Mesendoderm (in vitro differentiated cells): ENCODE measurements at regions not wholly inside any gene's neighbourhood (a gene's known extent, or its start where the extent isn't known, plus 50 kb on each side); places are given as distances from the start of the nearest gene placed in this dataset.

ENCODE experiments used
- DNase-seq: peaks from one replicate; pipeline ENCODE4 v3.0.0; 2013
- H2AK5ac ChIP-seq: 2 replicates; pipeline ENCODE4 v1.6.1; 2013; ENCODE audit warnings: low read length, inconsistent platforms
- H2BK120ac ChIP-seq: 2 replicates; pipeline ENCODE4 v1.6.1; 2013; ENCODE audit warnings: low read depth, mild to moderate bottlenecking, low read length, moderate library complexity, mixed read lengths
- H2BK15ac ChIP-seq: replicated peaks from 2 replicates; pipeline ENCODE4 v1.6.1; 2013; ENCODE audit warnings: low read depth, mild to moderate bottlenecking, moderate library complexity
- H2BK5ac ChIP-seq: 2 replicates; pipeline ENCODE4 v1.6.1; 2013; ENCODE audit warnings: low read length, inconsistent platforms
- H3K18ac ChIP-seq: 2 replicates; pipeline ENCODE4 v1.6.1; 2013; ENCODE audit warnings: mild to moderate bottlenecking, low read length, mixed read lengths
- H3K23ac ChIP-seq: one replicate; pipeline ENCODE4 v1.6.1; 2013; ENCODE audit warnings: low read length
- H3K27ac ChIP-seq: 2 replicates; pipeline ENCODE4 v1.5.1; 2013; ENCODE audit warnings: low read depth, mild to moderate bottlenecking, inconsistent platforms, low read length, moderate library complexity
- H3K27me3 ChIP-seq: 2 replicates; pipeline ENCODE4 v1.6.1; 2013; ENCODE audit warnings: low read length, control low read depth, mild to moderate bottlenecking, inconsistent platforms; ENCODE audit not compliant: insufficient read depth, poor library complexity
- H3K36me3 ChIP-seq: 2 replicates; pipeline ENCODE4 v1.6.1; 2013; ENCODE audit warnings: low read length, inconsistent platforms; ENCODE audit not compliant: control insufficient read depth, insufficient read depth
- H3K4ac ChIP-seq: one replicate; pipeline ENCODE4 v1.6.1; 2013; ENCODE audit warnings: low read depth, mild to moderate bottlenecking, low read length, moderate library complexity
- H3K4me1 ChIP-seq: 2 replicates; pipeline ENCODE4 v1.6.1; 2013; ENCODE audit warnings: low read depth, low read length, inconsistent platforms; ENCODE audit not compliant: control insufficient read depth
- H3K4me2 ChIP-seq: 2 replicates; pipeline ENCODE4 v1.6.1; 2013; ENCODE audit warnings: low read length
- H3K4me3 ChIP-seq: 2 replicates; pipeline ENCODE4 v1.5.1; 2013; ENCODE audit warnings: mild to moderate bottlenecking, low read length
- H3K56ac ChIP-seq: one replicate; pipeline ENCODE4 v1.6.1; 2013; ENCODE audit warnings: low read length
- H3K79me1 ChIP-seq: 2 replicates; pipeline ENCODE4 v1.6.1; 2013; ENCODE audit warnings: low read length, inconsistent platforms
- H3K79me2 ChIP-seq: 2 replicates; pipeline ENCODE4 v1.6.1; 2013; ENCODE audit warnings: mild to moderate bottlenecking, low read length; ENCODE audit not compliant: control insufficient read depth, insufficient read depth
- H3K9ac ChIP-seq: 2 replicates; pipeline ENCODE4 v1.6.1; 2013; ENCODE audit warnings: low read length, inconsistent platforms
- H4K5ac ChIP-seq: one replicate; pipeline ENCODE4 v1.6.1; 2013; ENCODE audit warnings: low read length
- H4K8ac ChIP-seq: one replicate; pipeline ENCODE4 v1.6.1; 2013; ENCODE audit warnings: low read depth, mild to moderate bottlenecking, control low read depth, low read length, moderate library complexity
- WGBS: extraction: QIAGEN DNeasy Blood & Tissue Kit; methylation state at CpG from one replicate; pipeline ENCODE4 v1.1.7; 2013; ENCODE audit warnings: low lambda C conversion rate, missing lambda C conversion rate; ENCODE audit not compliant: insufficient coverage; ENCODE audit errors: extremely low coverage; 5-methylcytosine and 5-hydroxymethylcytosine counted together

- Histone ChIP-seq H3K79me2 (no peaks in the 10 kb centered on the region), H3K27me3 (no peaks in the 10 kb centered on the region), H3K23ac (no peak overlapping the region), H3K79me1 (no peaks in the 10 kb centered on the region), H4K5ac (no peak overlapping the region), H3K56ac (no peak overlapping the region), H3K27ac (no peak overlapping the region), H2BK15ac (no peak overlapping the region), H3K4ac (no peak overlapping the region), H3K4me1 (no peaks in the 10 kb centered on the region), H2AK5ac (no peak overlapping the region), H3K9ac (no peak overlapping the region), H3K18ac (no peak overlapping the region), H2BK120ac (no peak overlapping the region), H3K4me3 (no peak overlapping the region), H3K36me3 (no peaks in the 10 kb centered on the region), H3K4me2 (no peak overlapping the region), H4K8ac (no peak overlapping the region), H2BK5ac (no peak overlapping the region)
- DNase-seq, result no peak
- no CpG with 5 or more reads among the region's 2 CpGs for WGBS
Observed at GRCh38 chr14:36059531-36059930, 117.0 kb downstream of the PTCSC3 start.

- Histone ChIP-seq H2BK5ac (no peak overlapping the region), H3K4me2 (no peak overlapping the region), H3K9ac (no peak overlapping the region), H3K23ac (no peak overlapping the region), H3K27ac (no peak overlapping the region), H4K5ac (no peak overlapping the region), H4K8ac (no peak overlapping the region), H3K56ac (no peak overlapping the region), H3K36me3 (no peaks in the 10 kb centered on the region), H3K79me2 (no peaks in the 10 kb centered on the region), H2BK120ac (no peak overlapping the region), H3K27me3 (no peaks in the 10 kb centered on the region), H3K4ac (no peak overlapping the region), H3K4me1 (no peaks in the 10 kb centered on the region), H2BK15ac (no peak overlapping the region), H2AK5ac (no peak overlapping the region), H3K4me3 (no peak overlapping the region), H3K18ac (no peak overlapping the region), H3K79me1 (no peaks in the 10 kb centered on the region)
- DNase-seq, result peak; percentile 7
- no CpG with 5 or more reads among the region's 7 CpGs for WGBS
Observed at GRCh38 chr14:36057452-36058116, 118.9 kb downstream of the PTCSC3 start.

DNA sequence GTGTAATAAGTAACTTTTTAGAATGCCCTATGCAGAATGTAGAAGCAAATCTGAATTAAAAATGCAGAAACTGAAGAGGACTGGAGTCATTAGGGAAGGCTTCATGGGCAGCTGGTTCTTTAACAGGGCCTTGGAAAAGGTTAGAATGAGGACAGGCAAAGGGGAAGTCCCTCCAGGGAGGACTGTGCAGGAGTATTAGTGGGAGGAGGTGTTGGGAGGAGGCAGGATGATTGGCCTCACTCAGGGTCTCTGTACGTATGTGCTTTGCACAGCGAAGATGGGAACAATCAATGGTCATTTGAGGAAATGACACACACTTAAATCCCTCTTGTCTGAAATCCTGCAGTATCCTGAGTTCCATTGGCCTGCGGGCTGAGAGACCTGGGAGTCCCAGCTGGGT lies 119.7 kb downstream of the PTCSC3 start:
- Histone ChIP-seq H3K9ac (no peak overlapping the region), H3K27me3 (no peaks in the 10 kb centered on the region), H3K18ac (no peak overlapping the region), H2BK15ac (no peak overlapping the region), H2BK120ac (no peak overlapping the region), H3K79me2 (no peaks in the 10 kb centered on the region), H3K4me3 (no peak overlapping the region), H4K8ac (no peak overlapping the region), H3K36me3 (no peaks in the 10 kb centered on the region), H2AK5ac (no peak overlapping the region), H3K23ac (no peak overlapping the region), H3K79me1 (no peaks in the 10 kb centered on the region), H4K5ac (no peak overlapping the region), H3K4me2 (no peak overlapping the region), H3K4me1 (no peaks in the 10 kb centered on the region), H3K56ac (no peak overlapping the region), H3K27ac (no peak overlapping the region), H2BK5ac (no peak overlapping the region), H3K4ac (no peak overlapping the region)
- DNase-seq, result no peak
- WGBS, result no CpG with 5 or more reads among the region's 3 CpGs

- H3K4ac ChIP-seq, result no peak overlapping the region
- H3K23ac ChIP-seq, result no peak overlapping the region
- H2BK120ac ChIP-seq, result no peak overlapping the region
- H4K8ac ChIP-seq, result no peak overlapping the region
- no peak for DNase-seq
- H3K79me2 ChIP-seq, result no peaks in the 10 kb centered on the region
- no peak overlapping the region for H3K18ac ChIP-seq
- no peak overlapping the region for H2BK5ac ChIP-seq
- no peaks in the 10 kb centered on the region for H3K27me3 ChIP-seq
- H2AK5ac ChIP-seq, result no peak overlapping the region
- no peak overlapping the region for H3K4me3 ChIP-seq
- no peaks in the 10 kb centered on the region for H3K79me1 ChIP-seq
- H3K36me3 ChIP-seq, result no peaks in the 10 kb centered on the region
- H4K5ac ChIP-seq, result no peak overlapping the region
- no CpG with 5 or more reads among the region's 3 CpGs for WGBS
- H3K4me2 ChIP-seq, result no peak overlapping the region
- H3K9ac ChIP-seq, result no peak overlapping the region
- no peak overlapping the region for H3K56ac ChIP-seq
- H2BK15ac ChIP-seq, result no peak overlapping the region
- H3K27ac ChIP-seq, result no peak overlapping the region
- no peaks in the 10 kb centered on the region for H3K4me1 ChIP-seq
Observed at GRCh38 chr14:36055681-36056225, 120.8 kb downstream of the PTCSC3 start.

GRCh38 chr14:36055052-36055378 lies 121.5 kb downstream of the PTCSC3 start:
- no peak overlapping the region for H3K4me2 ChIP-seq
- H2BK15ac ChIP-seq, result no peak overlapping the region
- no CpG with 5 or more reads among the region's 3 CpGs for WGBS

More at GRCh38 chr14:36055052-36055378, 121.5 kb downstream of the PTCSC3 start:
- no peak overlapping the region for H3K23ac ChIP-seq
- H3K9ac ChIP-seq, result no peak overlapping the region
- no peak overlapping the region for H2BK120ac ChIP-seq
- no peak overlapping the region for H3K18ac ChIP-seq
- H3K36me3 ChIP-seq, result no peaks in the 10 kb centered on the region
- no peak overlapping the region for H2AK5ac ChIP-seq
- no peaks in the 10 kb centered on the region for H3K27me3 ChIP-seq
- no peak overlapping the region for H3K4ac ChIP-seq
- no peak for DNase-seq
- no peaks in the 10 kb centered on the region for H3K79me2 ChIP-seq
- H4K5ac ChIP-seq, result no peak overlapping the region
- H3K4me3 ChIP-seq, result no peak overlapping the region
- H3K79me1 ChIP-seq, result no peaks in the 10 kb centered on the region
- no peak overlapping the region for H3K27ac ChIP-seq
- H3K56ac ChIP-seq, result no peak overlapping the region
- H2BK5ac ChIP-seq, result no peak overlapping the region
- H4K8ac ChIP-seq, result no peak overlapping the region
- no peaks in the 10 kb centered on the region for H3K4me1 ChIP-seq
